ENCODE measurements at regions not wholly inside any gene's neighbourhood (a gene's known extent, or its start where the extent isn't known, plus 50 kb on each side); places are given as distances from the start of the nearest gene placed in this dataset.

DNA sequence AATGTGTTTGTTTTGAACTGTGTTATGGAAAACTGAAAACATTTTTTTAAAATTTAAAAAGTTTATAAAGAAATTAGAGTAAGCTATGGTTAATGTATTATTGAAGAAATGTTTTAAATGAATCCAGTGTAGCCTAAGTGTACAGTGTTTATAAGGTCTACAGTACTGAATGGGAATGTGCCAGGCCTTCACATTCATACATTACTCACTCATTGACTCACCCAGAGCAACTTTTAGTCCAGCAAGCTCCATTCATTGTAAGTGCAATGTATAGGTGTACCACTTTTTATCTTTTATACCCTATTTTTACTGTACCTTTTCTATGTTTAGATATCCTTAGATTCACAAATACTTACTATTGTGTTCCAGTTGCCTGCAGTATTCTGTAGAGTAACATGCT is 215.1 kb upstream of the THUMPD2 start:
- TF ChIP-seq, protein P1, sequence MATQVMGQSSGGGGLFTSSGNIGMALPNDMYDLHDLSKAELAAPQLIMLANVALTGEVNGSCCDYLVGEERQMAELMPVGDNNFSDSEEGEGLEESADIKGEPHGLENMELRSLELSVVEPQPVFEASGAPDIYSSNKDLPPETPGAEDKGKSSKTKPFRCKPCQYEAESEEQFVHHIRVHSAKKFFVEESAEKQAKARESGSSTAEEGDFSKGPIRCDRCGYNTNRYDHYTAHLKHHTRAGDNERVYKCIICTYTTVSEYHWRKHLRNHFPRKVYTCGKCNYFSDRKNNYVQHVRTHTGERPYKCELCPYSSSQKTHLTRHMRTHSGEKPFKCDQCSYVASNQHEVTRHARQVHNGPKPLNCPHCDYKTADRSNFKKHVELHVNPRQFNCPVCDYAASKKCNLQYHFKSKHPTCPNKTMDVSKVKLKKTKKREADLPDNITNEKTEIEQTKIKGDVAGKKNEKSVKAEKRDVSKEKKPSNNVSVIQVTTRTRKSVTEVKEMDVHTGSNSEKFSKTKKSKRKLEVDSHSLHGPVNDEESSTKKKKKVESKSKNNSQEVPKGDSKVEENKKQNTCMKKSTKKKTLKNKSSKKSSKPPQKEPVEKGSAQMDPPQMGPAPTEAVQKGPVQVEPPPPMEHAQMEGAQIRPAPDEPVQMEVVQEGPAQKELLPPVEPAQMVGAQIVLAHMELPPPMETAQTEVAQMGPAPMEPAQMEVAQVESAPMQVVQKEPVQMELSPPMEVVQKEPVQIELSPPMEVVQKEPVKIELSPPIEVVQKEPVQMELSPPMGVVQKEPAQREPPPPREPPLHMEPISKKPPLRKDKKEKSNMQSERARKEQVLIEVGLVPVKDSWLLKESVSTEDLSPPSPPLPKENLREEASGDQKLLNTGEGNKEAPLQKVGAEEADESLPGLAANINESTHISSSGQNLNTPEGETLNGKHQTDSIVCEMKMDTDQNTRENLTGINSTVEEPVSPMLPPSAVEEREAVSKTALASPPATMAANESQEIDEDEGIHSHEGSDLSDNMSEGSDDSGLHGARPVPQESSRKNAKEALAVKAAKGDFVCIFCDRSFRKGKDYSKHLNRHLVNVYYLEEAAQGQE (IDR thresholded peaks at IDR 0.05; ENCODE audit: insufficient read depth in 1 of 2, low read depth in 2 of 2, low read length in 2 of 2), result no peak
- TF ChIP-seq TAF1 (IDR thresholded peaks at IDR 0.05; ENCODE audit: borderline replicate concordance, insufficient read depth, low read length) (no peak), POLR2AphosphoS5 (IDR thresholded peaks at IDR 0.05; ENCODE audit: low read depth, low read length) (no peak)
